IPS-15b (cell line): ENCODE measurements at regions not wholly inside any gene's neighbourhood (a gene's known extent, or its start where the extent isn't known, plus 50 kb on each side); places are given as distances from the start of the nearest gene placed in this dataset.
A peak's percentile ranks its signal among the peaks of the same experiment; 100 is the strongest.
"Not testable (repeated sequence)": the region's sequence is repeated elsewhere in the genome, so short reads cannot be mapped to it uniquely, and the experiment has no call there.

Experiments used
- H3K27me3 ChIP-seq: one replicate; pipeline ENCODE4 v1.6.1; 2013; ENCODE audit warnings: low read length; ENCODE audit not compliant: control insufficient read depth, insufficient read depth
- H3K36me3 ChIP-seq: one replicate; pipeline ENCODE4 v1.6.1; 2013; ENCODE audit warnings: low read length; ENCODE audit not compliant: control insufficient read depth, insufficient read depth
- H3K4me1 ChIP-seq: one replicate; pipeline ENCODE4 v1.6.1; 2013; ENCODE audit warnings: mild to moderate bottlenecking, low read length; ENCODE audit not compliant: control insufficient read depth, insufficient read depth
- H3K4me3 ChIP-seq: one replicate; pipeline ENCODE4 v1.5.1; 2013; ENCODE audit warnings: low read depth, low read length
- H3K9ac ChIP-seq: one replicate; pipeline ENCODE4 v1.6.1; 2013; ENCODE audit warnings: low read depth, mild to moderate bottlenecking, low read length
- H3K9me3 ChIP-seq: one replicate; pipeline ENCODE4 v1.6.1; 2013; ENCODE audit warnings: mild to moderate bottlenecking, low read length; ENCODE audit not compliant: control insufficient read depth, insufficient read depth

- Histone ChIP-seq H3K27me3 (no peaks in the 10 kb centered on the region), H3K9ac (no peak overlapping the region), H3K9me3 (no peaks in the 10 kb centered on the region), H3K4me3 (no peak overlapping the region), H3K4me1 (peaks cover 5% of the 10 kb centered on the region), H3K36me3 (no peaks in the 10 kb centered on the region)
Observed at GRCh38 chr1:157226739-157227138, 88.5 kb upstream of the ETV3 start.

- Histone ChIP-seq H3K4me1 (no peaks in the 10 kb centered on the region), H3K9me3 (no peaks in the 10 kb centered on the region), H3K9ac (no peak overlapping the region), H3K36me3 (no peaks in the 10 kb centered on the region), H3K4me3 (no peak overlapping the region), H3K27me3 (no peaks in the 10 kb centered on the region)
Observed at GRCh38 chr1:157219600-157219999, 81.4 kb upstream of the ETV3 start.

- no peak overlapping the region for H3K4me3 ChIP-seq
- no peaks in the 10 kb centered on the region for H3K36me3 ChIP-seq
- H3K27me3 ChIP-seq: no peaks in the 10 kb centered on the region
- no peaks in the 10 kb centered on the region for H3K9me3 ChIP-seq
- no peaks in the 10 kb centered on the region for H3K4me1 ChIP-seq
- H3K9ac ChIP-seq: no peak overlapping the region
Observed at GRCh38 chr1:157219182-157219581, 81.0 kb upstream of the ETV3 start.

GRCh38 chr1:157218671-157219070 is 80.5 kb upstream of the ETV3 start:
- Histone ChIP-seq H3K4me3 (no peak overlapping the region), H3K9ac (no peak overlapping the region), H3K9me3 (no peaks in the 10 kb centered on the region), H3K36me3 (no peaks in the 10 kb centered on the region), H3K27me3 (no peaks in the 10 kb centered on the region), H3K4me1 (no peaks in the 10 kb centered on the region)

- H3K9me3 ChIP-seq: no peaks in the 10 kb centered on the region
- no peaks in the 10 kb centered on the region for H3K27me3 ChIP-seq
- no peak overlapping the region for H3K9ac ChIP-seq
- no peak overlapping the region for H3K4me3 ChIP-seq
- no peaks in the 10 kb centered on the region for H3K36me3 ChIP-seq
- no peaks in the 10 kb centered on the region for H3K4me1 ChIP-seq
Observed at GRCh38 chr1:157217486-157217885, 79.3 kb upstream of the ETV3 start.

- Histone ChIP-seq H3K27me3 (no peaks in the 10 kb centered on the region), H3K9me3 (no peaks in the 10 kb centered on the region), H3K4me3 (no peak overlapping the region), H3K4me1 (no peaks in the 10 kb centered on the region), H3K9ac (no peak overlapping the region), H3K36me3 (no peaks in the 10 kb centered on the region)
Observed at GRCh38 chr1:157213836-157214235, 75.6 kb upstream of the ETV3 start.

- H3K9me3 ChIP-seq: no peaks in the 10 kb centered on the region
- H3K36me3 ChIP-seq: no peaks in the 10 kb centered on the region
- H3K27me3 ChIP-seq: no peaks in the 10 kb centered on the region
- H3K4me1 ChIP-seq: no peaks in the 10 kb centered on the region
- peak overlapping the region; percentile 9 for H3K9ac ChIP-seq
- no peak overlapping the region for H3K4me3 ChIP-seq
Observed at GRCh38 chr1:157209514-157209913, 71.3 kb upstream of the ETV3 start.

- H3K9ac ChIP-seq, H3K4me3 ChIP-seq, H3K4me1 ChIP-seq, H3K27me3 ChIP-seq, H3K9me3 ChIP-seq, H3K36me3 ChIP-seq: not testable (repeated sequence)
Observed at GRCh38 chr1:157205982-157206381, 67.8 kb upstream of the ETV3 start.

GRCh38 chr1:157203166-157203565 is 65.0 kb upstream of the ETV3 start:
- no peak overlapping the region for H3K4me3 ChIP-seq
- H3K9ac ChIP-seq: no peak overlapping the region
- no peaks in the 10 kb centered on the region for H3K4me1 ChIP-seq
- H3K36me3 ChIP-seq: no peaks in the 10 kb centered on the region
- H3K9me3 ChIP-seq: no peaks in the 10 kb centered on the region
- H3K27me3 ChIP-seq: no peaks in the 10 kb centered on the region

- H3K9me3 ChIP-seq: no peaks in the 10 kb centered on the region
- no peaks in the 10 kb centered on the region for H3K36me3 ChIP-seq
- no peaks in the 10 kb centered on the region for H3K4me1 ChIP-seq
- H3K9ac ChIP-seq: no peak overlapping the region
- H3K27me3 ChIP-seq: no peaks in the 10 kb centered on the region
- H3K4me3 ChIP-seq: no peak overlapping the region
Observed at GRCh38 chr1:157202331-157202730, 64.1 kb upstream of the ETV3 start.

- H3K9ac ChIP-seq: no peak overlapping the region
- H3K4me3 ChIP-seq: no peak overlapping the region
- no peaks in the 10 kb centered on the region for H3K9me3 ChIP-seq
- H3K27me3 ChIP-seq: no peaks in the 10 kb centered on the region
- no peaks in the 10 kb centered on the region for H3K4me1 ChIP-seq
- H3K36me3 ChIP-seq: no peaks in the 10 kb centered on the region
Observed at GRCh38 chr1:157201767-157202166, 63.6 kb upstream of the ETV3 start.

GRCh38 chr1:157200451-157200850 is 62.3 kb upstream of the ETV3 start:
- Histone ChIP-seq H3K9ac (no peak overlapping the region), H3K27me3 (no peaks in the 10 kb centered on the region), H3K4me3 (no peak overlapping the region), H3K36me3 (no peaks in the 10 kb centered on the region), H3K4me1 (no peaks in the 10 kb centered on the region), H3K9me3 (no peaks in the 10 kb centered on the region)

- no peak overlapping the region for H3K4me3 ChIP-seq
- no peaks in the 10 kb centered on the region for H3K27me3 ChIP-seq
- H3K4me1 ChIP-seq: no peaks in the 10 kb centered on the region
- H3K9ac ChIP-seq: no peak overlapping the region
- no peaks in the 10 kb centered on the region for H3K9me3 ChIP-seq
- H3K36me3 ChIP-seq: no peaks in the 10 kb centered on the region
Observed at GRCh38 chr1:157199421-157199755, 61.2 kb upstream of the ETV3 start.
